ENCODE measurements at regions not wholly inside any gene's neighbourhood (a gene's known extent, or its start where the extent isn't known, plus 50 kb on each side); places are given as distances from the start of the nearest gene placed in this dataset.
"Not testable (repeated sequence)": the region's sequence is repeated elsewhere in the genome, so short reads cannot be mapped to it uniquely, and the experiment has no call there.

GRCh38 chr10:22086730-22087401, 83.3 kb upstream of the DNAJC1 start:
- peak; percentile 43 to 77 (median 68) for DNase-seq (ENCODE audit: low read depth in 4 of 4, low spot score in 3 of 4)

GRCh38 chr10:22079921-22080320, 76.4 kb upstream of the DNAJC1 start:
- not testable (repeated sequence) for DNase-seq (ENCODE audit: low read depth in 4 of 4, low spot score in 3 of 4)

- no peak for DNase-seq (ENCODE audit: low read depth in 4 of 4, low spot score in 3 of 4)
Observed at GRCh38 chr10:22071332-22071731, 67.8 kb upstream of the DNAJC1 start.

- DNase-seq (ENCODE audit: low read depth in 4 of 4, low spot score in 3 of 4), result no peak
Observed at GRCh38 chr10:22067091-22067490, 63.6 kb upstream of the DNAJC1 start.

- not testable (repeated sequence) for DNase-seq (ENCODE audit: low read depth in 4 of 4, low spot score in 3 of 4)
Observed at GRCh38 chr10:22060984-22061383, 57.5 kb upstream of the DNAJC1 start.

- DNase-seq (ENCODE audit: low read depth in 4 of 4, low spot score in 3 of 4), result no peak
Observed at GRCh38 chr10:22058201-22058600, 54.7 kb upstream of the DNAJC1 start.

GRCh38 chr10:22054961-22055360, 51.4 kb upstream of the DNAJC1 start:
- no peak for DNase-seq (ENCODE audit: low read depth in 4 of 4, low spot score in 3 of 4)
